Fibroblast of peridontal ligament (primary cell): ENCODE measurements at regions not wholly inside any gene's neighbourhood (a gene's known extent, or its start where the extent isn't known, plus 50 kb on each side); places are given as distances from the start of the nearest gene placed in this dataset.
A peak's percentile ranks its signal among the peaks of the same experiment; 100 is the strongest.

Source experiments
- DNase-seq: peaks from one replicate; pipeline ENCODE4 v3.0.0-alpha.2; 2010; ENCODE audit errors: extremely low read depth

DNA sequence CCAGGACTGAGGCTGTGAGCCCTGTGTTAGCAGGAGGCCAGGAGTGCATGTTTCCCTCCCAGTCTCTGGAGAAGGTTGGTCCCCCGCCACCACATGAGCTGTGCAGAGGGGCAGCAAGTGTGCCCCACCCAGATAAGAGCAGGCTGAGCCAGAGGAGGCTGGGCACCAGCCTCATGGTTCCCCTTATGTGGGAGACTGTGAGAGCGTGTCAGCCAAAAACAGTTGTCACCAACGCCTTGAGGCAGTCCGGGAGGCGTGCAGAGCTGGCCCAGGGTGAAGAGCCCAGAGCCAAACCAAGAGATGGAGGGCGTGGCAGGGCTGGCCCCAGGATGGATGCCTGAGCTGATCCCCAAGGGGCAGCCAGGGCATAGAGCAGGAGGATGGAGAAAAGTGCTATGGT is 128.7 kb upstream of the GLI2 start:
- DNase-seq: no peak

GRCh38 chr2:120607506-120607905 is 128.2 kb upstream of the GLI2 start:
- DNase-seq: no peak

DNA sequence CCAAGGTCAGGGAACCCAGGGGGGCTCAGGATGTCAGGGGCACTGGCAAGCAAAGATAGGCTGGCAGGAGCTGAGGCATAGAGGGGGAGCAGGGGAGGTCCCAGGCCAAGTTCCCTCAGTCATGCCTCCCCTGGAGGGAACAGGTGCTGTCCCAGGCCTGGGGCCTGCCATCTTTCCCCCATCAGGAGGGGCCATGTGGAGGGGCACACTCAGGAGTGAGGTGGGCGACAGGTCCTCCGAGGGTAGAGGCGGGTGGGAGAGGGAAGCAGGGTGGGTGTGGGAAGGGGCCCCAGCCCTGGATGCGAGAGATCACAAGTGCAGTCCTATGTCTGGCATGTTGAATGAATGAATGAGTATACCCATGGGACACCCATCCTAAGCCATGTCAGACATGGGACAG is 127.7 kb upstream of the GLI2 start:
- no peak for DNase-seq

GRCh38 chr2:120609826-120610395 is 125.8 kb upstream of the GLI2 start:
- no peak for DNase-seq

GRCh38 chr2:120611016-120611415 is 124.7 kb upstream of the GLI2 start:
- DNase-seq: no peak

DNA sequence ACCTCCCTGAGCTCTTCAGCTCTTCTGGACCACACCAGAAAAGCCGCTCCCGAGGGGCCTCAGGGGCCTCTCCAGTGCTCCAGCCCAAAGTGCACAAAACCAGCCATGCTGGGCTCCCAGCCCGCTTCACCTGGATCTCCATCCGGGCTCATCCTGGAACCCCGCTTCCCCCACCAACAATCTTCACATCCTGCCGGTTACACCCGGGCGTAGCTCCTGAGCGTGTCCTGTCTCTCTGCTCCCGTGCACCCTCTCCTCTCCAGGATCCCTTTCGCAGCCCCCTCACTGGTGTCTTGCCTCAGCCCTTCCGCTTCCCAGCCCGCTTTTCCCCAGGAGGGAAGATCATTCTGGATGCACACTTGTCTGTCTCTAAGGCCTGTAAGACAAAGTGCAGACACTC is 123.7 kb upstream of the GLI2 start:
- DNase-seq: no peak

DNA sequence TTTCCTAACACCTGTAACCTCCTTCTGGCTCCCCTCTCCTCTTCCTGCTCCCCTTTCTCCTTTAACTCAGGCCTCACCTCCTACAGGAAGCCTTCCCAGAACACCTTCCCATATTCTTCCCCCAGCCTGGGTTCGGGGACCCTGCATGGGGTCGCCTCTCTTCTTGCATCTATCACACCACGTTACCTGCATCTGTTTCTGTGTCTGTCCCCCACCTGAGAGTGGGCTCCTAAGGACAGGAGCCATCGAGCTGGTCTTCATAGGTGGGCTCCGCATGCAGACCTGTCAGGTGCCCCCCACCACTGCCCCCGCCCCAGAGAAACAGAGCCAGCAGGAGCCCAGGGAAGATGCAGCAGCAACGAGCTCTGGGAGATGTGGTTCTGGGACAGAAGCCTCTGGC is 123.2 kb upstream of the GLI2 start:
- DNase-seq: no peak

GRCh38 chr2:120612931-120613330 is 122.7 kb upstream of the GLI2 start:
- no peak for DNase-seq

GRCh38 chr2:120613742-120614571 is 121.7 kb upstream of the GLI2 start:
- DNase-seq: peak; percentile 62

DNA sequence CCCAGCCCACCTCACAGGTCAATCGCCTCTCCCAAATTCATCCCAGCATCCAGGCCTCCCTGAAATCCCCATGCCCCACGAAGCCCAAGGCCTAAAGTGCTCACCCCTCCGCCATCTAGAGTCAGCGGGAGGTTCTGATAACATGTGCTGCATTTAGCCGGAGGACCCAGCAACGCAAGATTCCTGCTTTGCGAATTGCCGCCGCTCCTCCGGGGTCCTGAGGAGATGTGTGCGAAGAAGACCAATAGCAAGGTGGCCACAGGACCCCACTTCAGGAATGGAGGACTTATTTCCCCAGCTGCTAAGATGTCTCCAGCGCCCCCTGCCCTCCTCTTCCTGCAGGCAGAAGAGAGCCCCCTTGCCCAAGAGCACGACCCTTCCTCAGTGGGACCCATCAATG is 120.8 kb upstream of the GLI2 start:
- no peak for DNase-seq

- no peak for DNase-seq
Observed at GRCh38 chr2:120616261-120616660, 119.4 kb upstream of the GLI2 start.

DNA sequence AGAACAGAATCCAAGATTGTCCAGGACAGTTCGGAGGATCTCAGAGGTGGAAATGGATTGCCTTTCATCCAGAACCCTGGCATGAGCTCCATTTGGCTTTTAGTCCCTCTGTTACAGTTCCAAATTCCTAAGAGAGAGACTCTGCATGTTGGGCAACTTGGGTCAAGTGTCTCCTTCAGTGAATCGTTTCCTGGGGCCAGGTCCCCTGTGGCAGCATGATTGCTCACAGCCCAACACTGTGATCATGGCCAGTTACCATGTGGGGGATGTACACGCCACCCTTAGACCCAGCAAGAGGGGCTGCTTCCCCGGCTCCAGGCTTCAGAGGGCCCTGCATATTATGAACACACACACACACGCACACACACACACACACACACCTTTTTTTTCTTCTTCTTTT is 118.6 kb upstream of the GLI2 start:
- DNase-seq: peak; percentile 20

DNA sequence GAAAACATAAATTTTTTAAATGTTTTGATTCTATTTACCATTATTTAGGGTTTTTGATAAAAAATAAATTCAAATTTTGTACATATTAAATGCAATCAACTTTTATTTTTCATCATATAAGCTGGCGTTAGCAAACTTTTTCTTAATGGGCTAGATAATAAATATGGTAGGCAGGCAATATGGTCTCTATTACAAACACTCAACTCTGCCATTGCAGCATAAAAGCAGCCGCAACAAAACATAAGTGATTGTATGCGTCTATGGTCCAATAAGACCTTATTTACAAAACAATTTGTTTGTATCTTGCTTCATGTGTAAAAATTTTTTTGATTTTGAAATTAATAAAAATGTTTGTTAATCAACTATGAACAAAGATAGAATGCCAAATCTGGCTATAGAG is 116.8 kb upstream of the GLI2 start:
- no peak for DNase-seq

DNA sequence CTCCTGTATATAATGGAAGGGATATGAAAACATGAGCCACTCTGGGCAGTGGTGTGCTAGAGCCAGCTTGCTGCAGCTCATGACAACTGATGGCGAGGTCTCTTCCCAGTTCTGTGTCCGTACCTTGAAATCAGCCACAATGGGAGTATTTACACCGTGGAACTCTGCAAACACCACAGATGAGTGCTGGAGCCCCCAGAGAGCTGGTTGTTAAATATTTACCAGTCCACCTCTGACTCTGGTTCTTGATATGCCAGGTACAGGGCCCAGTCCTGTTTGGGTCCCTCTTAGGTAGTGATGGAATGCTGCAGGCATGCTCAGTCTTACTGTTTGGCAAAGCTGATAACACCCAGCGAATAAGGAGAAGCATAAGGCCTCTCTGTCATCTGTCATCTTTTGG is 116.1 kb upstream of the GLI2 start:
- no peak for DNase-seq

DNA sequence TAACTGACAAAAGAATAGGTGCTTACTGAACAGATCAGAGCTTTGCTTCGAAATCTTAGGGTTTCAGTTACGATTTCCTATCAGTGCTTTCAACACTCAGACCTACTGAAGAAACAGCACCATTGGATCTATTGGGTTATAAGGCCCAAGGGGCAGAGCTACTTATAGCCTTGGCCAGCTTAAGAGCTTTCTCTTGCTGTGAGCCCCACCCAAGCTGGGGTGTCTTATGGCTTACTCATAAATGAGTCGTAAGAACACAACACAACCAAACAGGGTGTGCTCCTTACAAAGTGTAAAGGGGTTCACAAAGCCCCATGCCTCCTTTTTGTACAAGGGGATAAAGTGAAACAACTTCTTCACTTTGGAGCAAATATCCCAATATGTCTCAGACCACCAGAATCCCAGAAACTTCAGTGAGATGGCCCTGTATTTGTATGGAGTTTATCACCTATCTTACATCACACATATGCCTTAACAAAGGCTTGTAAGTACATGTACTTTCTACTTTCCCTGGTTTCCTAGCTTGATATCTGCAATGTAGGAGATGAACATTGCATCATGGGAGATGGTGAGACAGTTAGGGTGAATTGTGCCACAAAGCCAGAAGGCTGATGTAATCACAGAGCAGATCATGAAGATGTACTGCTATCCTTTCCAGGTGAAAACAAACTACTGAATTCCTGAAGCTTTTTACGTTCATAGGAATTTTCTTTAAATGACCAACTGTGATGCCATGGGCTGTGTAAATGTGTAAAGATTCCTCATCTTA is 115.5 kb upstream of the GLI2 start:
- DNase-seq: peak; percentile 49

DNA sequence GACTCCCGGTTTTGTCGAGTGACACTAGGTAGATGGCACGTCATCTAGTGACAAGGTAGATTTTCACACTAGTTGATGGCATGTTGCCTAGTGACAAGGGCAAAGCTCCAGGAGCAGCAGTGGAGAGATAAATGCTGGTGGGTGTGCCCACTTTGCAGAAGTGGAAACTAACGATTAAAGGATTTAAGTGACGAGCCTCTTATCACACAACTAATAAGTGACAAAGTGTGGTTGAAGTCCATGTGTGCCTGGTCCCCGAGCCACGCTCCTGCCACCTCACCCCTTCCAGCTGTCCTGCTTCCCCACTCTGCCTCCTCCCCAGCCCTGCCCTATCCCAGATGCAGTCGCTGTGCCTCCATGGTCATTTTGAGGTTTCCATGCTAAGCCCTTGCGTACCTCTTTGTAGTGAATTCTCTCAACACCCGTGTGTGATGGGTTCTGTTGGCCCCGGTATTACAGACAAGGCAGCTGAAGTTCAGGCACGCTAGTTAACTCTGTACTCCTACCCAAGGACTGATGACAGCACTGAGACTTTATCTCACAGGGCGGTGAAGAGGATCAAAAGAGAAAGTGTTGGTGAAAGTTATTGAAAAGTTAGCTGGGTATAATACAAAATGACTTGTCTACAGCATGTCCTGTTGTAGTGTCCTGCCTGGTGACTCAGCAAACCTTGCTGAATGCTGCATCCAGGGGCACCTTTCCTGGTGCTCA is 113.4 kb upstream of the GLI2 start:
- DNase-seq: no peak

GRCh38 chr2:120622886-120623753 is 112.5 kb upstream of the GLI2 start:
- no peak for DNase-seq

DNA sequence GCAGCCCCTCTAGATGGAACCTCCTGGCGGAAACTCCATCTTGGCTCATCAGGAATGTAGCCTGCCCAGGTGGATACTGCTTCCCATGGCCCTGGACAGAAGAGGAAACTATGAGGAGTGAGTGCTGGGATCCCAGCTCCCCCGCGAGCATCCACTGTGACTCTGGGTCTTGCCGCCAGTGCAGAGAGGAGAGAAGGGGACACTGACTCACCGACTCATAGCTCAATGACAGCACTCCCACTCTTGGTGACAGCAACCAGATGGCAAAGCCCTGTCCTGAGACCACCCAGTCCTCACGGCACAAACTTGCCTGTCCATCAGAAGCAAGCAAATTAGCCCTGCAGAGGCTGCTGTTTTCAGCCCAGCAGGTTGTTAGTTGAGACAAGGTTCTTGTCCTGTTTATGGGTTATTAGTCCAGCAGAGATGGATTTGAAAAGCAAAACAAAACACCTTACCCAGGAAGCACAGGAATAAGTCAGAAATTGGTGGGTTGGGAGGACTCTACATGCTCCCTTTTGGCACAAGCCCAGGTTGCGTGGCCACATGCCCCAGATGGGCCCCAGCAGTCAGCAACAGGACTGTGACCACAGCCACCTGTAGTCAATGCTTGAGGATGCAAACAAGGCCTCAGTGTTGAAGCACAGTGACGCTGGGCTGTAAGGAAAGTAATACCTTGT is 111.5 kb upstream of the GLI2 start:
- DNase-seq: no peak

- DNase-seq: no peak
Observed at GRCh38 chr2:120624738-120625446, 110.8 kb upstream of the GLI2 start.
